ENCODE measurements at regions not wholly inside any gene's neighbourhood (a gene's known extent, or its start where the extent isn't known, plus 50 kb on each side); places are given as distances from the start of the nearest gene placed in this dataset.

GRCh38 chr10:33112831-33113455, 154.9 kb upstream of the ITGB1 start:
- H3K27ac ChIP-seq (ENCODE audit: low read depth, low read length, poor library complexity, severe bottlenecking) = peak overlapping the region; percentile 95
- no peaks in the 10 kb centered on the region for H3K9me3 ChIP-seq (ENCODE audit: low read length)
- intact Hi-C loops (cut with micrococcal nuclease; ENCODE audit: unreplicated experiment) = no loop called here
- H3K4me3 ChIP-seq (ENCODE audit: low read depth, low read length, poor library complexity, severe bottlenecking) = no peak overlapping the region
- no peak for TF ChIP-seq EZH2phosphoT487 (IDR thresholded peaks at IDR 0.05; ENCODE audit: borderline replicate concordance, low read depth, low read length)
- TF ChIP-seq, protein P1, sequence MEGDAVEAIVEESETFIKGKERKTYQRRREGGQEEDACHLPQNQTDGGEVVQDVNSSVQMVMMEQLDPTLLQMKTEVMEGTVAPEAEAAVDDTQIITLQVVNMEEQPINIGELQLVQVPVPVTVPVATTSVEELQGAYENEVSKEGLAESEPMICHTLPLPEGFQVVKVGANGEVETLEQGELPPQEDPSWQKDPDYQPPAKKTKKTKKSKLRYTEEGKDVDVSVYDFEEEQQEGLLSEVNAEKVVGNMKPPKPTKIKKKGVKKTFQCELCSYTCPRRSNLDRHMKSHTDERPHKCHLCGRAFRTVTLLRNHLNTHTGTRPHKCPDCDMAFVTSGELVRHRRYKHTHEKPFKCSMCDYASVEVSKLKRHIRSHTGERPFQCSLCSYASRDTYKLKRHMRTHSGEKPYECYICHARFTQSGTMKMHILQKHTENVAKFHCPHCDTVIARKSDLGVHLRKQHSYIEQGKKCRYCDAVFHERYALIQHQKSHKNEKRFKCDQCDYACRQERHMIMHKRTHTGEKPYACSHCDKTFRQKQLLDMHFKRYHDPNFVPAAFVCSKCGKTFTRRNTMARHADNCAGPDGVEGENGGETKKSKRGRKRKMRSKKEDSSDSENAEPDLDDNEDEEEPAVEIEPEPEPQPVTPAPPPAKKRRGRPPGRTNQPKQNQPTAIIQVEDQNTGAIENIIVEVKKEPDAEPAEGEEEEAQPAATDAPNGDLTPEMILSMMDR (conservative IDR thresholded peaks at IDR 0.05; ENCODE audit: low read length) = no peak
- ChIA-PET CTCF (ENCODE audit: unreplicated experiment) (interaction anchor here (1.0 kb wide), 1 partner anchor 12 kb away, joined by 3 read pairs; no protein-coding TSS in a partner anchor), POLR2A (interaction anchor here (0.7 to 8.4 kb wide), 6 partner anchors 10 to 1925 kb away, joined by 3 to 78 read pairs (median 4); no protein-coding TSS in a partner anchor)
- no peaks in the 10 kb centered on the region for H3K9me2 ChIP-seq (ENCODE audit: insufficient read depth, low read length)
- no peak for DNase-seq (ENCODE audit: low spot score)
- H3K4me2 ChIP-seq (ENCODE audit: low read length) = peak overlapping the region; percentile 60
- no peaks in the 10 kb centered on the region for H3K36me3 ChIP-seq (ENCODE audit: insufficient read depth, low read length)
- no peaks in the 10 kb centered on the region for H3K79me2 ChIP-seq (ENCODE audit: insufficient read depth, low read depth, low read length)
- H2AFZ ChIP-seq (ENCODE audit: low read length) = peak overlapping the region; percentile 91; the same call in 1 of the 2 replicates
- BruUV-seq (replicated peaks) = no TSS peak
- no peaks in the 10 kb centered on the region for H4K20me1 ChIP-seq (ENCODE audit: insufficient read depth, low read length)
- peaks cover 84% of the 10 kb centered on the region for H3K4me1 ChIP-seq (ENCODE audit: insufficient read depth, low read length, poor library complexity, severe bottlenecking)

- Histone ChIP-seq H3K4me2 (ENCODE audit: low read length) (peak overlapping the region; percentile 1; the same call in 1 of the 2 replicates), H3K4me3 (ENCODE audit: low read depth, low read length, poor library complexity, severe bottlenecking) (no peak overlapping the region), H3K79me2 (ENCODE audit: insufficient read depth, low read depth, low read length) (no peaks in the 10 kb centered on the region), H3K36me3 (ENCODE audit: insufficient read depth, low read length) (no peaks in the 10 kb centered on the region), H3K9me2 (ENCODE audit: insufficient read depth, low read length) (no peaks in the 10 kb centered on the region), H4K20me1 (ENCODE audit: insufficient read depth, low read length) (no peaks in the 10 kb centered on the region), H3K27ac (ENCODE audit: low read depth, low read length, poor library complexity, severe bottlenecking) (no peak overlapping the region), H3K4me1 (ENCODE audit: insufficient read depth, low read length, poor library complexity, severe bottlenecking) (peaks cover 97% of the 10 kb centered on the region), H2AFZ (ENCODE audit: low read length) (peak overlapping the region; percentile 53; the same call in 1 of the 2 replicates), H3K9me3 (ENCODE audit: low read length) (no peaks in the 10 kb centered on the region)
- no peak for DNase-seq (ENCODE audit: low spot score)
- CTCF ChIA-PET (ENCODE audit: unreplicated experiment) = interaction anchor here (1.0 kb wide), 1 partner anchor 14 kb away, joined by 3 read pairs; no protein-coding TSS in a partner anchor
- TF ChIP-seq, protein P1 (conservative IDR thresholded peaks at IDR 0.05; ENCODE audit: low read length) = no peak
- no TSS peak for BruUV-seq (replicated peaks)
- POLR2A ChIA-PET = interaction anchor here (0.6 to 8.4 kb wide), 5 partner anchors 9 to 140 kb away, joined by 3 to 78 read pairs (median 4); no protein-coding TSS in a partner anchor
- intact Hi-C loops (cut with micrococcal nuclease; ENCODE audit: unreplicated experiment) = no loop called here
These were observed 153.5 kb upstream of the ITGB1 start for GRCh38 chr10:33111488-33112051.

Data from OCI-LY7 (cell line).